Heart left ventricle (tissue), 16 donors: ENCODE measurements at regions not wholly inside any gene's neighbourhood (a gene's known extent, or its start where the extent isn't known, plus 50 kb on each side); places are given as distances from the start of the nearest gene placed in this dataset.
"Not testable (repeated sequence)": the region's sequence is repeated elsewhere in the genome, so short reads cannot be mapped to it uniquely, and the experiment has no call there.

Experiments used
- ATAC-seq, 4 donors: fragments of 200-7000 bp; cut with Tn5 transposase; one replicate each; pipeline ENCODE4 v1.9.1; 2020 to 2022; ENCODE audit warnings: moderate library complexity in 4 of 4, mild to moderate bottlenecking in 3 of 4, moderate number of reproducible peaks in 1 of 4
- DNase-seq, 5 donors: peaks; one replicate each; pipeline ENCODE4 v3.0.0-alpha.2; 2020
- H3K27ac ChIP-seq, 12 donors: fragments of 200-600 bp; sonication (generic) in 4 of 12; one replicate each; pipeline versions ENCODE4 v1.5.0 to v1.8.0; 2016 to 2022; ENCODE audit warnings: mild to moderate bottlenecking in 2 of 12
- H3K27me3 ChIP-seq, 9 donors: fragments of 200-600 bp; sonication (generic) in 2 of 9; one replicate each; pipeline versions ENCODE4 v1.5.1 to v1.8.0; 2016 to 2022; ENCODE audit warnings: mild to moderate bottlenecking in 3 of 9
- H3K36me3 ChIP-seq, 9 donors: fragments of 200-600 bp; sonication (generic) in 2 of 9; one replicate each; pipeline versions ENCODE4 v1.5.0 to v1.8.0; 2018 to 2022; ENCODE audit warnings: mild to moderate bottlenecking in 2 of 9
- H3K4me1 ChIP-seq, 12 donors: fragments of 200-600 bp; sonication (generic) in 4 of 12; one replicate each; pipeline versions ENCODE4 v1.5.0 to v1.8.0; 2016 to 2022; ENCODE audit warnings: mild to moderate bottlenecking in 3 of 12
- H3K4me3 ChIP-seq, 12 donors: fragments of 200-600 bp; sonication (generic) in 4 of 12; one replicate each; pipeline versions ENCODE4 v1.5.0 to v1.8.0; 2017 to 2022; ENCODE audit warnings: mild to moderate bottlenecking in 9 of 12, moderate library complexity in 4 of 12
- H3K9me3 ChIP-seq, 12 donors: fragments of 200-600 bp; sonication (generic) in 4 of 12; one replicate each; pipeline versions ENCODE4 v1.5.0 to v1.8.0; 2016 to 2022; ENCODE audit warnings: mild to moderate bottlenecking in 1 of 12
- CTCF ChIP-seq, 12 donors: fragments of 200-600 bp; sonication (generic) in 4 of 12; IDR thresholded peaks; one replicate each; pipeline versions ENCODE4 v1.5.0 to v1.8.0; 2018 to 2022; ENCODE audit warnings: antibody characterized with exemption in 12 of 12, mild to moderate bottlenecking in 5 of 12
- WGBS, 4 donors: extraction: QIAGEN DNeasy Blood & Tissue Kit in 2 of 4; methylation state at CpG; one replicate each; pipeline versions ENCODE4 v1.1.5 to v1.1.7; 2013 to 2018; 5-methylcytosine and 5-hydroxymethylcytosine counted together
- intact Hi-C, 10 donors: fragments of 100-400 bp; cut with DNase I; formaldehyde crosslinking; loops; one replicate each; pipeline versions ENCODE4 v1.11.1 to v1.14.2; 2022
- donor health status: ischemic (EF 13 %, LVEDD 7.1; RV severe dilation, severe dysfunction).
- donor health status: healthy with polysubstance abuse.
- donor health status: DM: no; HTN: yes; CAD: no.
- donor health status: DM: no; HTN: no; CAD: no.
- donor health status: ischemic (EF 25% LVEDD 6.9; RV normal size, moderate dysfunction).
- donor health status: ischemic (EF 25% LVEDD 5.7; RV mildly dilated, moderate dysfunction).
- donor health status: healthy.
- donor health status: DM: yes; HTN: yes; CAD: no.
- donor health status: ischemic (EF 35%, LVEDD 5.7; RV mildly dilated, moderate dysfunction).
- donor health status: nonischemic (EF 11% LVEDD 7.7; RV severe dilation, severe dysfunction).
- donor health status: DM: yes; HTN: yes; CAD: no.
- donor health status: PGD.
- donor health status: ischemic (EF 29% LVEDD 5.4; RV normal size, mild dysfunction).
- donor health status: nonischemic (EF 23%, LVEDD 6.1; RV moderate dilation, normal function).

- WGBS, 4 donors = no CpG with 5 or more reads among the region's 3 CpGs
- H3K9me3 ChIP-seq, H3K4me3 ChIP-seq, H3K36me3 ChIP-seq, ATAC-seq, H3K27ac ChIP-seq, H3K27me3 ChIP-seq, DNase-seq, intact Hi-C loops, H3K4me1 ChIP-seq: not testable (repeated sequence)
Observed at GRCh38 chr2:95654897-95655296, 63.1 kb downstream of the TRIM43 start.

- not testable (repeated sequence) for ATAC-seq
Observed at GRCh38 chr2:95656553-95656952, 64.8 kb downstream of the TRIM43 start.

GRCh38 chr2:95657937-95658336, 66.1 kb downstream of the TRIM43 start:
- intact Hi-C loops, H3K4me3 ChIP-seq, H3K36me3 ChIP-seq, ATAC-seq, DNase-seq, H3K27me3 ChIP-seq, H3K9me3 ChIP-seq, H3K27ac ChIP-seq, H3K4me1 ChIP-seq: not testable (repeated sequence)
- 91 to 96% (median 92%) methylated on average over 3 of the region's 3 CpGs for WGBS, 4 donors

More at GRCh38 chr2:95656553-95656952, 64.8 kb downstream of the TRIM43 start:
- intact Hi-C loops, H3K36me3 ChIP-seq, H3K27me3 ChIP-seq, H3K9me3 ChIP-seq, H3K4me1 ChIP-seq, H3K27ac ChIP-seq, DNase-seq, H3K4me3 ChIP-seq: not testable (repeated sequence)
- 86 to 95% (median 91%) methylated on average over 1 of the region's 1 CpG for WGBS, 4 donors

- ATAC-seq, intact Hi-C loops: not testable (repeated sequence)
- 87 to 92% (median 89%) methylated on average over 11 to 16 of the region's 16 CpGs for WGBS, 4 donors
Observed at GRCh38 chr2:95660766-95661562, 69.2 kb downstream of the TRIM43 start.

GRCh38 chr2:95663471-95664441, 72.0 kb downstream of the TRIM43 start:
- H3K4me1 ChIP-seq, intact Hi-C loops, H3K27ac ChIP-seq, H3K4me3 ChIP-seq, ATAC-seq, DNase-seq, H3K36me3 ChIP-seq, H3K9me3 ChIP-seq, H3K27me3 ChIP-seq: not testable (repeated sequence)
- WGBS, 4 donors = 52% methylated on average over 22 to 27 of the region's 27 CpGs

More at GRCh38 chr2:95660766-95661562, 69.2 kb downstream of the TRIM43 start:
- not testable (repeated sequence) for H3K36me3 ChIP-seq, H3K4me3 ChIP-seq, DNase-seq, H3K27ac ChIP-seq, H3K27me3 ChIP-seq, H3K9me3 ChIP-seq, H3K4me1 ChIP-seq

GRCh38 chr2:95666636-95667035, 74.8 kb downstream of the TRIM43 start:
- ATAC-seq, H3K4me3 ChIP-seq, H3K9me3 ChIP-seq, DNase-seq, H3K36me3 ChIP-seq, H3K27me3 ChIP-seq, H3K27ac ChIP-seq, intact Hi-C loops: not testable (repeated sequence)
- H3K4me1 ChIP-seq = peaks cover 0 to 18% (median 0%) of the 10 kb centered on the region in 12 donors
- 45 to 58% (median 52%) methylated on average over 2 of the region's 2 CpGs for WGBS, 4 donors
- TF ChIP-seq CTCF (IDR thresholded peaks at IDR 0.05) = peak in 4 of 12 donors; percentile 10 to 24 (median 14)
